HL-60 (cell line): ENCODE measurements at regions not wholly inside any gene's neighbourhood (a gene's known extent, or its start where the extent isn't known, plus 50 kb on each side); places are given as distances from the start of the nearest gene placed in this dataset.

Experiments
- DNase-seq, 2 experiments: peaks; one replicate each; pipeline ENCODE4 v3.0.0-alpha.2; 2010 to 2020; ENCODE audit warnings: low read depth in 1 of 2, low spot score in 1 of 2
- H3K27ac ChIP-seq: fragments of 250-450 bp; sonication (Bioruptor Pico); replicated peaks from 2 replicates; pipeline ENCODE4 v1.5.1; 2020; ENCODE audit warnings: mild to moderate bottlenecking, moderate library complexity
- H3K27me3 ChIP-seq: fragments of 250-450 bp; sonication (Bioruptor Pico); 2 replicates; pipeline ENCODE4 v1.5.1; 2021; ENCODE audit warnings: mild to moderate bottlenecking, moderate library complexity; ENCODE audit not compliant: insufficient read depth, poor library complexity, severe bottlenecking
- H3K4me3 ChIP-seq: replicated peaks from 2 replicates; pipeline ENCODE4 v1.5.1; 2011; ENCODE audit warnings: mild to moderate bottlenecking, control low read depth, low read length; ENCODE audit not compliant: insufficient read depth
- CTCF ChIP-seq: IDR thresholded peaks from one replicate; pipeline ENCODE4 v1.5.1; 2011; ENCODE audit warnings: low read length, control low read depth, inconsistent platforms; ENCODE audit not compliant: insufficient read depth
- GABPA ChIP-seq: IDR thresholded peaks from 2 replicates; pipeline ENCODE4 v1.6.1; 2012; ENCODE audit warnings: low read depth
- POLR2AphosphoS5 ChIP-seq: IDR thresholded peaks from 2 replicates; pipeline ENCODE4 v1.6.1; 2012; ENCODE audit warnings: low read depth
- REST ChIP-seq: IDR thresholded peaks from 2 replicates; pipeline ENCODE4 v1.6.1; 2012; ENCODE audit warnings: low read depth; ENCODE audit not compliant: insufficient replicate concordance
- SPI1 ChIP-seq: IDR thresholded peaks from 2 replicates; pipeline ENCODE4 v1.6.1; 2012; ENCODE audit warnings: low read depth, mild to moderate bottlenecking, borderline replicate concordance

GRCh38 chr12:90038289-90038688 is 329.7 kb upstream of the ATP2B1 start:
- TF ChIP-seq SPI1, result no peak
- no peak for TF ChIP-seq REST
- no peak for TF ChIP-seq GABPA
- TF ChIP-seq POLR2AphosphoS5, result no peak
- no peak for TF ChIP-seq CTCF
- DNase-seq, result no peak
- H3K27me3 ChIP-seq, result no peaks in the 10 kb centered on the region
- H3K4me3 ChIP-seq, result no peak overlapping the region
- no peak overlapping the region for H3K27ac ChIP-seq

DNA sequence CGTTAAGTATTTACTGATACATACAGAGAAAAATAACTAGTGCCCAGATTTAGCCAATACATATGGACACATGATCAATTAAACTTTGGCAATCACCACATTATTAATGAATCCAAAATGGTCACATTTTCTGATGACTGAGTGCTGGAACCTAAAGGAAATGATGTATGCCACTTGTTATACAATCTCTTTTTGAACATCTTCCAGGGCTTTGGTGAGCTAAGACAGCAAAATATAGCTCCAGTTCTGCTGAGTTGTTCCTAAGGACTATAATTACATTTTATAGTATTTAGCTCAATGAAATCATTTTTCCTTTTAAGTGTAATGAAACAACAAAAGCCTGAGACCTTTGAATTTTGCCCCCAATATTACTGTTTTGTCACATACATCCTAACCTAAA is 329.1 kb upstream of the ATP2B1 start:
- no peak for TF ChIP-seq POLR2AphosphoS5
- no peak for TF ChIP-seq GABPA
- TF ChIP-seq SPI1, result no peak
- TF ChIP-seq REST, result no peak
- no peak for TF ChIP-seq CTCF
- Histone ChIP-seq H3K4me3 (no peak overlapping the region), H3K27me3 (no peaks in the 10 kb centered on the region), H3K27ac (no peak overlapping the region)
- no peak for DNase-seq

DNA sequence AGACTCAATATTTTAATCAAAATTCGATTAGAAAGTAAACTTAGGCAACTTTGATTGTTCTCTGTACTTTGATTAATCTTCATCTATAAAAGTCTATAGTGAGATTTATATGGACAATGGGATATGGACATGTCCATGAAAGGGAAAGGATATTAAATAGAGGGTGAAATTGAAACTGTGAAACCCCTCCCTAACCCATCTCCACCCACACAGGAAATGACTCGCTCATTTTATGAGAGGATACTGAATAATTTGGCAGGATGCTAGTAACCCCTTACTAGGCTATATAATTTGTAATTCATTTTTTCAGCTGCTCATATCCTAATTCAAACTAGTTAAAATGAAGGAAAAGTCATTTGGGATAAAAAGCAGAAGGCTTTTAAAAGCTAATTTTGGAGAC is 328.0 kb upstream of the ATP2B1 start:
- DNase-seq, result no peak
- TF ChIP-seq GABPA (no peak), CTCF (no peak), REST (no peak), POLR2AphosphoS5 (no peak)
- H3K4me3 ChIP-seq, result no peak overlapping the region
- H3K27ac ChIP-seq, result no peak overlapping the region
- no peaks in the 10 kb centered on the region for H3K27me3 ChIP-seq
